Fibroblast of skin of left quadriceps (primary cell): ENCODE measurements at regions not wholly inside any gene's neighbourhood (a gene's known extent, or its start where the extent isn't known, plus 50 kb on each side); places are given as distances from the start of the nearest gene placed in this dataset.
"Not testable (repeated sequence)": the region's sequence is repeated elsewhere in the genome, so short reads cannot be mapped to it uniquely, and the experiment has no call there.

Source experiments
- DNase-seq, 2 experiments: peaks; one replicate each; pipeline ENCODE4 v3.0.0-alpha.2; 2013; ENCODE audit warnings: low read depth in 2 of 2

DNA sequence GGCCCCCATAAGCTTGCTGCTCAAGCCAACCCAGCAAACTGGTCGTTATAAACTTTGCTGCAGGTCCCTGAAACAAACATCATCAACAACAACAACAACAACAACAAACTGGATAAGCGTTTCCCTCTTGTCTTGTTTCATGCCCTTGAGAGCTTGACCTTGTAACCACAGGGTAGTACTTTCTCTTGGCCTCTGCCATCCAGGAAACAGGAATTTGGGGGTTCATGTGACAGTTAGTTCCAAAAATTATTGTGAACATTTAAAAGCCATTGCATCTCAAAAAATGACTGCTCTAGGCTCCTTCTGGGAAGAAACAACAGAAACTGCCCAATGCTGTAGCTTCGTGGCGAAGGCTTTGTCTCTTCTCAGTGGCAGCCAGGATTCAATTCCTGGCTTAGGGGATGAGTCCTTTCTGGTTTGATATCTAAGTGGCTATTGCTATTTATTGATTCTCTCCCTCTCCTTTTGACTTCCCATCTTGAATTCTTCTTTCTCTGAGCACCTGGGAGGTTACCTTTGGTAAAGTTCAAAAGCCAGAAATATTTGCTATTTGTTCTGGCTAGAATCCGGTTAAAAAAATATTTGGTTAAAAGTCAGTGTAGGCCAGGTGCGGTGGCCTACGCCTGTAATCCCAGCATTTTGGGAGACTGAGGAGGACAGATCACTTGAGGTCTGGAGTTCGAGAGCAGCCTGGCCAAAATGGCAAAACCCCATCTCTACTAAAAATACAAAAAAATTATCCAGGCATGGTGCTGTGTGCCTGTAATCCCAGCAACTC, 52.0 kb upstream of the CPM start:
- DNase-seq: no peak

DNA sequence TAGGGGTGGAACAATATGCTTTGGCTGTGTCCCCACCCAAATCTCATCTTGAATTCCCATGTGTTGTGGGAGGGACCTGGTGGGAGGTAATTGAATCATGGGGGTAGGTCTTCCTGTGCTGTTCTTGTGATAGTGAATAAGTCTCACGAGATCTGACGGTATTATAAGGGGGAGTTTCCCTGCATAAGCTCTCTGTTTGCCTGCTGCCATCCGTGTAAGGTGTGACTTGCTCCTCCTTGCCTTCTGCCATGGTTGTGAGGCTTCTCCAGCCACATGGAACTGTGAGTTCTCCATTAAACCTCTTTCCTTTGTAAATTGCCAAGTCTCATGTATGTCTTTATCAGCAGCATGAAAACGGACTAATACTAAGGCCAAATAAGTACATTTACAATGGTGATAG, 64.6 kb upstream of the CPM start:
- DNase-seq: not testable (repeated sequence)

DNA sequence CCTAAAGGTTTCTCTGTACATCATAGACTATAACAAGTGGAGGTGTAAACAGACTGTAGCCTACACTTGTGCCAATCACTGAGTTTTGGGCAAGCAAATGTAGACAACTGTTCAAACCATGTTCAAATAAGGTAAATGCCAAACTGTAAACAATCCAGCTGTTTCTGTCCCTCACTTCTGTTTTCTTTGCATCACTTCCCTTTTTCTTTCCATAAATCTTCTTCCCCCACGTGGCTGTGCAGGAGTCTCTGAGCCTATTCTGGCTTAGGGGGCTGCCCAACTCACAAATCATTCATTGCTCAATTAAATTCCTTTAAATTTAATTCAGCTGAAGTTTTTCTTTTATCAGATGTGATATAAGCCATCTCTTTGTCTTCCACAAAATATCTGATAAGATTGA, 65.1 kb upstream of the CPM start:
- DNase-seq: no peak

DNA sequence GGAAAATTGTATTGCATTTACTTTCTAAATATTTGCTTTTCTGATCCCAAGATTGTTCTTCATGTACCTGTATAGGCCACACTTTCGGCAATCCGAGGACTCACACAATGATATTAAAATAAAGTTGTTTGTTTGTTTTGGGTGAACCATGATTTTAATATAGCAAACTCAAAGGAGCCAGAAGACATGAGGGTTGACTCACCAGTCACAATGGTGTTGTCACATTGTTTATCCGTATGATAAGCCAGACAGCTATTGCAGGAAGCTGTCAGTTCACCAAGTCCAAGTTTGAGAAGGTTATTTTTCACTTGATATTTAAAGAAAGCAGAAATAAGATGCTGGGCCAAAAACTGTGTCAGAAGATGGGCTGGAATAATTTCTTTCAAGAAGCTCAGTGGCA, 67.1 kb upstream of the CPM start:
- no peak for DNase-seq

DNA sequence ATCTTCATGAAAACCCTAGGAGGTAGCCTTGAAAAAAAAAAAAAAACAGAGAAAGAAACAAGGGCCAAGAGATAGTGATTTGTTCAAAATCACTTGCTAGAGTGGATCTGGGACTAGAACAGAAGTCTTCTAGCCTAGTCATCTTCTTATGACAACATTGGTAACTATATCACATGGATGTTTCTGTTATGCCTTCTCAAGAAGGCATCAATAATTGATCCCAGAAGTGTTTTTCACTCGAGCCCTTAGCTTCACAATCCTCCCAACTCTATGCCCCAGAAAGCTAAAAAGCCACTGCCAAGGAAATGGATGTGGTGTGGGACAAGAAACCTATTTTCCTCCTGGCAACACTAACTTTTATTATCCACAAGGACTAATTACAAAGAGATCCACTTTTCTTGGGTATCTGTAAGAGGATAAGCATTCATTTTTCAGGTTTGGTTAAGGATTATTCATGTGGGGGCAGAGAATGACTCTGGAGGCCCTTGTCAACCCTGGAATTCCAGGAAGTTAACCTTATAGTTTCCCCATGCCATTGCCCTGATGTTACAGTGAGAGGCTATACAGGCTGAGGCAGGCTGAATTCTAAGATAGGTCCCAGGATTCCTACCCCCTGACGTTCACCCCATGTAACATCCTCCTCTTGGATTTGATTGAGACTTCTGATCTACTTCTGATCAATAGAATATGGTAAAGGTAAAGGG, 67.7 kb upstream of the CPM start:
- DNase-seq: no peak

DNA sequence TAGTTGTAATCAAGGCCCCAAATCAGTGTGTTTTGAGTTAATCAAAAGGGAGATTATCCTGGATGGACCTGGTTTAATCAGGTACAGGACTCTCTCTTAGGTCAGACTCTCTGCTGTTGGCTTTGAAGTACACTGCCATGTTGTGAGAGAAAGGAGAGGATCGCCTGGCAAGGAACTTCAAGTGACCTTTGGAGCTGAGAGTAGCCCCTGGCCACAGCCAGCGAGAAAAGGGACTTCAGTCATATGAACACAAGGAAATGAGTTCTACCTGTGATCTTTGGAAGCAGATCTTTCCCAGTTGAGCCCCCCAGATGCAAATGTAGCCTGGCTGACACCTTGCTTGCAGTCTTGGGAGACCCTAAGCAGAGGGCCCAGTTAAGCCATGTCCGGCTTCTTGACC, 68.3 kb upstream of the CPM start:
- no peak for DNase-seq

DNA sequence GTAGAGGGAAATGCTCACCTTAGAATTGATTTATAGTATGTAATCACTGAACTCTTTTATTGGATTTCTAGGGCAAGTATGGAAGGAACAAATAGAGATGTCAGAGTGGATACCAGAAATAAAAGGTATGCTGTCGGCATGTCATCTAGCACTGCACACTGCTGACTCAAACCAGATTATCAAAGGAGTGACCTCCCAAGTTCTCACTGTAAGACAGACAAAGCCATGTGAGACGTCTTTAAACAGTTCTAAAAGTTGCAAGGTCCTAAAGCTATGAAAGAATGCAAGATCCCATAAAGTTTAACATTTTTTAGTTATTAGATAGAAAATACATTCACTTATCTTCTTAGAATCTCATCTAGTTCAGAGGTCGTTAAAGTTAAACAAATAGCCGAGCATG, 70.0 kb upstream of the CPM start:
- DNase-seq: no peak

DNA sequence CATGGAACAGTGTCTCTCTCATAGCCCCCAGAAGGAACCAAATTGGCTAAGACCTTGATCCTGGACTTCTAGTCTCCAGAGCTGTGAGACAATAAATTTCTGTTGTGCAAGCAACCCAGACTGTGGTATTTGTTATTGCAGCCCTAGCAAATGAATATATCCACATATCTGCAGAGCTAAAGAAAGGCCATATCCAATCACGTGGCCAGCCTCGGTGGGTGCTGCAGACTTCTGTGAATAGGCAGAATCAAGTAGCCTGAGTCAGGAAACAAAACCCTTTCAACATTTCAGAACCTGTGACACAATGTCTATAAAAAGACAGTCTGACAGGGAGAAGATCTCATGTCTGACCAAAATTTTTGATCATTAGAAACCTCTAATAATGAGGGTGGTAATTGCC, 71.0 kb upstream of the CPM start:
- no peak for DNase-seq

DNA sequence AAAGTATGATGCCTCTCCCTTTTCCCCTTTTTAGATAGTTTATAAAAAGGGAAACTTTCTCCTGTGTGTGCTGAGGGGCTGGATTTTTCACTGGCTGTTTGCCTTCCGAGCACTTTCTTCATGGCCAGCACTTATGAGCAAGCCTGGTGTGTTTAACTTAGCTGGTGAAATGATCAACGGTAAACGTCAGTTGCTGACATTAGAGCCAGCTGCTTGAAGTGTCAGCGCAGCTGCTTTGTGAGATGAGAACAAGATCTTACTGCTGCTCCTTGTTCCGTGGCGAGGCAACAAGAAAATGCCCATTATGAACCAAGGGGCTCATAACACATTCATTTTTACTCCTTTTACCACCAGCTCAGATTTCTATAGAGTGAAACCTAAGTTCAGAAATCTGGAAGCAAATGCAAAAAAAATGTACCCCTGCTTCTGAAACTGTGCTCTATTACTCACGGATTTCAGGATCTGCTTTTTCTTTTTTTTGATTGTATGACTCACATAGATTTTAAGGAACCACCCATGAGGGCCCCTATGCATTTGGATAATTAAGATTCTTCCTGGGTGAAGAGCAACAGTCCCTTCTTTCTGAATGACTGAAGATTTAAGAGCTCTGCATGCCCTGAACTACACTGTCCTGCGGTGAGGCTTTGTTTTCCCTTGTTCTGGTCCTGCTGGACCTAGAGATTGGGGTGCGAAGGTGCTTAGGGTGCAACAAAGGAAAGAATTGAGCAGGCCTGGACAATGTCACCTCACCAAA, 74.3 kb upstream of the CPM start:
- peak; percentile 51 to 52 for DNase-seq

DNA sequence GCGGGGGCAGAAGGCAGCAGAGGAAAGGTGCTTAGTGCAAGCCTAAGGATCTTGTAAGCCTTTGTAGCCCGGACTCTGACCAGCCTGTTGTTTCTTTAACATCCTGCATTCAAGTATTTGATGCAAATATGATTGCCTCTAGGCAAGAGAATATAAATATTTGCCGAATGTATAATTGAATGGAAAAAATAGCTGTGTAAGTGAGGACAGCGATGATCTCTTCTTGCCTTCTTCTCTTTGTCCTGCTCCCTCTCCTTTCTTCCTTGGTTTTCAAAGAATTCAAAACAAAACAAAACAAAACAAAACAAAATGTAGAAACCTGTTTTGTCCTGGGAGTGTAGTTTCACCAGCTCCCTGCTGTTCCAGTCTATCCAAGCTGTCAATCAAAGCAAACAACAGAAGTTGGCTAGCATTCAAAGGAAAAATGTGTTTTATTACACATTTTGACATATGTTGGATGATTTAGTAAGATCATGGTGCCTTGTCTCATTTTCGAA, 74.9 kb upstream of the CPM start:
- DNase-seq: no peak

DNA sequence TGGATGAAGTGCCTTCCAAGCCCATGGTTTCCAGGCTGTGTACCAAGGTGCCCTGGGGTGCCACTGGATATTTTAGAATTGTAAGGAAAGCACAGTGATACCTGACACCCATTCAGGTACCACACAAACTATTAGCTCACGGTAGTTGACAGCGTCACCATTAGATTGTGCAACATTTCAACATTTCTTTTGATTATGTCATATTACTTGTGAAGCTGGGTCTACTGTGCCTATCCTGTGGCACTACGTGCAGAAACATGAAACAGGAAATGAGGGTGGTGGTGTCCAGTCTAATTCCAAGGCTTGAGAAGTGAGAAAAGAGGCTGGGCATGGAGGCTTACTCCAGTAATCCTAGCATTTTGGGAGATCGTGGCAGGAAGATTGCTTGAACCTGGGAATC, 75.5 kb upstream of the CPM start:
- DNase-seq: no peak

DNA sequence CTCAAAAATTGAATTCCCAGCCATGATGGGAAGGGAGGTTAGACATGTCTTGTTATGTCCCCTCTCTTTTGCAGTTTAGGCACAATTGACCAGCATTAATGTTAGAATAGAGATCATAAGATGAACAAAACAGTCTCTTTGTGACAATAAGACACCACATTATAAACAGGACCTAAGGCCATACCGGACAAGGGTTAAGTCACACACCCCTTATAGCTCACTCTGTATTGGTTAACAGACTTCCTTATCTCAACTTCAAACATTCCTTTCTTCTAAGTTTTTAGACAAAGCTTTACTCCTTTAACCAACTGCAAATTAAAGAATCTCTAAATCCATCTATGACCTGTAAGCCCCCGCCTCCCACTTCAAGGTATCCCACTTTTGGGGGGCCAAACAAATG, 81.1 kb upstream of the CPM start:
- no peak for DNase-seq

DNA sequence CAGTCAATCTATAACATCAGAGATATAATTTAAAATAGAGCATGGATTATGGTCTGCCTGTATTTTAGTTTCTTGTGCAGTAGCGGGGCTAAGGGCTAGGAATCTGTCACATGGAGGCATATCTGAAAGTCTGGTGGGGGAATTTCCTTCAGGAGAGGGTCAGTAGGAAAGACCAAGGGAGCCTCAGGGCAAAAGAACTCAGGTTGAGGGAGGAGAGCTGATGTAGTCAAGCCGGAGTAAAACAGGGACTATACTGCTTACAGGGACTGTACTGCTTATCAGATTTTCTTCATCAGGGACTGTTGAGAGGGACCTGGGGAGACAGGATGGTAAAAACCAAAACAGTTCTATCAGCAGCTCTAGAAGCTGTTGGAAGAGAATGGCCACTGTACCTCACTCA, 82.0 kb upstream of the CPM start:
- DNase-seq: no peak

DNA sequence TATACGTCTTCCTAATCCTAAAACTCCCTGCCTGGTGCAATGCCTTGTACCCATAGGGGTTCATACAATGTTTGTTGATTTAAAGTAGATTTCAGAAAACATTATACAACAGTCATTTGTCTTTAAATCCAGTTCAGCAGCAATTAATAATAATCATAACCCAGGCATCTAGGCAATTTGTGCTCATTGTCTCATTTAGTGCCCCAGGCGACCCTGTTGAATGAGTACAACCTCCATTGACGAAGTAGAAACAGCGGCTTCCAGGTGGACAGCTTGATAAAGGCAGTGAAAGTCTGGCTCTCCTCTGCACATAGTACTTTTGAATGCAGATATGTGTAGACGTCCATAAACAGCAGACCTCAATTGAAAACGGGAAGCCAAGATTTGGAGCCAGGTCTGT, 82.9 kb upstream of the CPM start:
- no peak for DNase-seq

DNA sequence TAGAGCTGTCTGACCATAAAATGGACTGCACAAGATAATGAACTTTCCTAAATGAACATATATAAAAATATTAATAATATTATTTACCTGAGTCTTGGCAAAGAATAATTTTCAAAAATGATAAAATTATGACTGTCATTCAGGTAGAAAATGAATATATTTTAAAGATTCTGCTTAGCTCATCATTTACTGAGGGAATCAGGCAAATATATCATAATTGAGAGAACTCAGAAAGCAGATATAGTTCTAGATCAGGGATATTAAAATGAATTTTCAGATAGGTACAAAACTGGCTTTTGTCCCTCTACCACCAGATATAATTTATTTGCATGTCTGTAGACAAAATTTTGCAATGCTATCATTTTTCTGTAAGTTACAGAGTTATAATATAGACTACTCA, 86.1 kb upstream of the CPM start:
- no peak for DNase-seq

DNA sequence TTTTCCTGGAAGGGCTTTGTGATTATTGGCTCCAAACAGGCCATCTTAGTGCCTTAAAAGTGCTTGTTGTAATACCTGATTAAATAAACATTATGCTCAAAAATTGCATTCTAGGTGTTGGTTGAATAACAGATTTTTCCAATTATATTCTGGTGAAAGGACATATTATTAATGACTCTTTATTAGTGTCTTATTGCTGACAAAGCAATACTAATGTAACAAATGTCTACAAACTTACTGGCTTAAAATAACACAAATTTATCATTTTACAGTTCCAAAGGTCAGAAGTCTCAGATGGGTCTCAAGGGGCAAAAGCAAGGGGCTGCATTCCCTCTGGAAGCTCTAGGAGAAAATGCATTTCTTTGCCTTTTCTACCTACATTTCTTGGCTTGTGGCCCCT, 86.9 kb upstream of the CPM start:
- DNase-seq: no peak

DNA sequence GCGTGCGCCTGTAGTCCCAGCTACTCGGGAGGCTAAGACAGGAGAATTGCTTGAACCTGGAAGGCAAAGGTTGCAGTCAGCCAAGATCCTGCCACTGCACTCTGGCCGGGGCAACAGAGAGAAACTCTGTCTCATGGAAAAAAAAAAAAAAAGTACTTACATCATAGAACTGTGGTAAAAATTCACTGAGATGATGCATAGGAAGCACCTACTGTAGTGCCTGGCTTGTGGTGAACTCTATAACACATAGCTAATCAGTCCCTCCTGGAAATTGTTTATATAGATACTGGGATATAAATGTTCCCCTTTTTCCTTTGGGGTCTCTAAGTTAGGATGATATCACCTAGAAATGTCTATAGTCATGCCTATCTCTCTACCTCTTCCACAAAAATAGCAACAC, 89.7 kb upstream of the CPM start:
- DNase-seq: no peak

DNA sequence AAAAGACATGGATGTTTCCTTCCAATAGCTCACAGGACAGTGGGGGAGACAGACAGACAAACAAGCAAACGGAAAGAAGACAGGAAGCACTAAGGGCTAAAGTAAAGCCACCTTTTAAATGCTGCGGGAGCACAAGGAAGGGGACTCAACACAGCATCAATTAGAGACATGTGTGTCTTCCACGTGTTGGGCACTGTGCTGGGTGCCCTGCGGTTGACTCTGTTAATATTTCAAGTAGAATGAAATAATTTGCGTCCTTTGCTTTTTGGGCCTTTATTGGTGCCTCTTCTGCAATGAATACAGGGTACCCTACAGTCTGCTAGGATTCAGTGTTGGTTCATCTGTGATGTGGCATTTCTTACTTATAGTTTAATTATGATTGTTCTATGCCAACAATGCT, 90.9 kb upstream of the CPM start:
- DNase-seq: no peak

DNA sequence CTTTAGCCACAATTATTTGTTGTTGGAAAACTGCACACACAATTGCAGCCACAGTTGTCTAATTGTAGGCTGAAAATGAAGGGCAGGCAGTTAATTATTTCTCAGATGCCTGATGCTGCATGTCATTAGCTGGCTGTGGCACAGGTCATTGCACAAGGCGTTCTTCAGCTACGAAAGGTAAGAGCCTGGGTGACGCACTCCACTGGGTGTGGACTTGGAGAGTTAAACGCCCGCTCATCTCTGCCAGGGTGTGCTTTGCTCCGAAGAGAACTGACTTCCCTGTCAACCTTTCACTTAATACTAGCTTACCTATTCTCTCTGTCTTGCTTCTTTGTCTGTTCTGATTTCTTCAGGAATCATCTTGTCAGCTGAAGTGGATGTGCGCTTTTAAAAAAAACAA, 91.4 kb upstream of the CPM start:
- no peak for DNase-seq

DNA sequence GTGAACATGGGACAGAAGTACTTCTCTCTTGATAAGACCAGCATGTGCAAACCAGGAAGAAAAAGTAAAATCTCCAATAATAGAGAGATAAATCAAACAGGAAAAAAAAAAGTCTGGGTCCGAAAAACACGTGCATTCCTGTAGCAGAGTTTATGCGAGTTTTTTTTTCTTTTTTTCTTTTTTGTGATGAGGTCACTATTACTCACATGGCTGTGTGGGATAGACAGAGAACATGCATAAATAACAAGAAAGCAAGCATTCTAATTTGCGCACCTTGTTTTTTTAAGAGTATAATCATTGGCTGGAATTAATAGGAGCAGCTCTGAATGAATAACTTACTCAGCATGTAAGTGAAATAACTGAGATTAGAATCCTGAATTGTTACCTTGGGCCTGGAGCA, 91.9 kb upstream of the CPM start:
- DNase-seq: no peak

DNA sequence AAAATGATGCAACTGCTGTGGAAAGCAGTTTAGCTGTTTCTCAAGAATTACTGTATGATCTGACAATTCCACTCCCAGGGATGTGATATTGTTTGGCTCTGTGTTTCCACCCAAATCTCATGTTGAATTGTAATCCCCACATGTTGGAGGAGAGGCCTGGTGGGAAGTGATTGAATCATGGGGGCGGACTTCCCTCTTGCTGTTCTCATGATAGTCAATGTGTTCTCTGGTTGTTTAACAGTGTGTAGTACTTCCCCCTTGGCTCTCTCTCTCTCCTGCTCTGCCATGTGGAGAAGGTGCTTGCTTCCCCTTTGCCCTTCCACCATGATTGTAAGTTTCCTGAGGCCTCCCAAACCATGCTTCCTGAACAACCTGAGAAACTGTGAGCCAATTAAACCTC, 93.4 kb upstream of the CPM start:
- DNase-seq: no peak

DNA sequence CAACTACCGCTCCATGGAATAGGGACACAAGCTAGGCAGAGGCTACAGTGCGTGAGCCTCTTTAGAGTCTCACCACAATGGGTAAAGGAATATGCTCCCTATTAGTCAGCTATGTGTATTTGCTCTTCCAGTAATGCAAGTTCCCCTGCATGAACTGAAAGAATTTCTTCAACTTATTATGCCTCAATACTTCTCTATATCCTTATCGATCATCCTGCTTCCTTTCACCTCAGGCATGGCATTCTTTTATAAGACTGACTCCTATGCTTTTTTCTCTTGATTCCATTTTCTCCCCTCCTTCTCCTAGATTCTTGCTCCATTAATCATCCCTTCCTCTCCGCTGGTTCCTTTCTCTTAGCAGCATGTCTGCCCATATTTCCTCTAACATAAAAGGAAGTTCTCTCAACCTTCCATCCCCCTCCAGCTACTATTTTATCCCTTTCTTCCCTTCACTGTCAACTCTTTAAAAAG, 94.5 kb upstream of the CPM start:
- peak in 1 of 2 experiments; percentile 24 for DNase-seq
